ENCODE measurements at regions not wholly inside any gene's neighbourhood (a gene's known extent, or its start where the extent isn't known, plus 50 kb on each side); places are given as distances from the start of the nearest gene placed in this dataset.

GRCh38 chr3:31448882-31449243 lies 83.9 kb upstream of the STT3B start:
- TF ChIP-seq TOPORS (CRISPR knock-in tag; IDR thresholded peaks at IDR 0.05) (no peak), ATF2 (CRISPR knock-in tag; IDR thresholded peaks at IDR 0.05) (no peak), ZNF850 (CRISPR knock-in tag; conservative IDR thresholded peaks at IDR 0.05) (no peak)

All from HepG2 (cell line).